ENCODE measurements at regions not wholly inside any gene's neighbourhood (a gene's known extent, or its start where the extent isn't known, plus 50 kb on each side); places are given as distances from the start of the nearest gene placed in this dataset.

GRCh38 chr2:33712674-33713073 lies 113.6 kb upstream of the FAM98A start:
- TF ChIP-seq, protein P1, sequence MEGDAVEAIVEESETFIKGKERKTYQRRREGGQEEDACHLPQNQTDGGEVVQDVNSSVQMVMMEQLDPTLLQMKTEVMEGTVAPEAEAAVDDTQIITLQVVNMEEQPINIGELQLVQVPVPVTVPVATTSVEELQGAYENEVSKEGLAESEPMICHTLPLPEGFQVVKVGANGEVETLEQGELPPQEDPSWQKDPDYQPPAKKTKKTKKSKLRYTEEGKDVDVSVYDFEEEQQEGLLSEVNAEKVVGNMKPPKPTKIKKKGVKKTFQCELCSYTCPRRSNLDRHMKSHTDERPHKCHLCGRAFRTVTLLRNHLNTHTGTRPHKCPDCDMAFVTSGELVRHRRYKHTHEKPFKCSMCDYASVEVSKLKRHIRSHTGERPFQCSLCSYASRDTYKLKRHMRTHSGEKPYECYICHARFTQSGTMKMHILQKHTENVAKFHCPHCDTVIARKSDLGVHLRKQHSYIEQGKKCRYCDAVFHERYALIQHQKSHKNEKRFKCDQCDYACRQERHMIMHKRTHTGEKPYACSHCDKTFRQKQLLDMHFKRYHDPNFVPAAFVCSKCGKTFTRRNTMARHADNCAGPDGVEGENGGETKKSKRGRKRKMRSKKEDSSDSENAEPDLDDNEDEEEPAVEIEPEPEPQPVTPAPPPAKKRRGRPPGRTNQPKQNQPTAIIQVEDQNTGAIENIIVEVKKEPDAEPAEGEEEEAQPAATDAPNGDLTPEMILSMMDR (conservative IDR thresholded peaks at IDR 0.05; ENCODE audit: low read depth, low read length), result no peak
- no peak for TF ChIP-seq EZH2 (IDR thresholded peaks at IDR 0.05; ENCODE audit: borderline replicate concordance, low read depth, low read length, poor library complexity, severe bottlenecking)
